Putamen (tissue), 1 donor: ENCODE measurements at regions not wholly inside any gene's neighbourhood (a gene's known extent, or its start where the extent isn't known, plus 50 kb on each side); places are given as distances from the start of the nearest gene placed in this dataset.
A peak's percentile ranks its signal among the peaks of the same experiment; 100 is the strongest.
"Not testable (repeated sequence)": the region's sequence is repeated elsewhere in the genome, so short reads cannot be mapped to it uniquely, and the experiment has no call there.

ENCODE experiments used
- DNase-seq: peaks from one replicate; pipeline ENCODE4 v3.0.0-alpha.2; 2016; ENCODE audit warnings: low spot score

DNA sequence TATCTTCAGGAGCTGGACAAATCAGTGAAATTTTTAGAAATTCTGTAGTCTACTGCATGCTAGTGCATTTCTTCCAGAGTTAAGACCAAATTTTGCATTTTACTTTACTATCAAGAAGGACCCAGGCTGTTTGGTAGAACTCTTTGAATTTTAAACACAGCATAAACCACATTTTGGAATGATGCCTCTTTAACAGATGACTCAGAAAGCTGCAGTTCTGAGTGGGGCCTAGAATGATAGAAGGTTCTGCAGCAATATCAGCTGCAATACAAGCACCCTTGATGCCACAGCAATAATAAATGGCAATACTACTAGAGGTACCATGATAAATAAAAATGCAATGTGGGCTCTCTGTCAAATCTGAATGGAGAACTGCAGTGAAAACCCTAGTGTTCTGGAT, 198.7 kb downstream of the TMA16 start:
- no peak for DNase-seq

- no peak for DNase-seq
Measured at GRCh38 chr4:163693776-163694175, 199.3 kb downstream of the TMA16 start.

GRCh38 chr4:163694385-163694784, 199.9 kb downstream of the TMA16 start:
- DNase-seq, result no peak

DNA sequence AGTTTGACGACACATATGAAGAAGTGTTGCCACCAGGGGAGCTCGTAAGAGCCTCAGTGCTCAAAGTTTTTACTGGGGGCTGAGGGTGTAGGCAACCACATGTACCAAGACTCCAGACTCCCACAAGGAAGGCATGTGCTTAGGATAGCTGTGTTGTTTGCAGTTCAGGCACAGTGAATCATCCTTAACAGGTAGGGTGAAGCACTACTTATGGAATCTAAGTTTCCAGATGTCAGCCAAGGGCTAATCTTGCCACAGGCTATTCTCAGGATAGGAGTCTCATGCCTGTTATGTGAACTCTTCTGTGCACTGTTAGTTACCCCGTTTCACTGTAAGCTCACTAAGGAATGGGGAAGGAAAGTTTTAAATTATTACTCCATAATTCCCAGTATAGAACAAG, 202.6 kb downstream of the TMA16 start:
- no peak for DNase-seq

- DNase-seq, result not testable (repeated sequence)
Measured at GRCh38 chr4:163700383-163700782, 205.9 kb downstream of the TMA16 start.

DNA sequence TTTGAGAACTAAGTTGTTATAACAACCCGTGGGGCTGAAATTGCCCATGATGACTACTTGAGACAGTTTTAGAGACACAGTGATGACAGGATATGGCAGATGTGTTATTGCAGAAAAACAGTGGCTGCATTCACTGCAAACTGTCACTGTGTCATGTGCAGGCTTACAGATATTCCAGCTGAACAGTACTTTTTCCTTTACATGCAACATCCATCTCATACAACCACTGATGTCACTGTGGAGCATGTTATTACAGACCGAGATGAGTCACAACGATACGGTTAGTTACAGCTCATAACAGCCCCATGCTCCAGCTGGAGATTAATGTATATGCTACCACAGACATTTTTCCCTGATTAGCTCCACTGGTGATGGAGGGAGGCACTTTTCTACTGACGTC, 207.4 kb downstream of the TMA16 start:
- DNase-seq, result peak; percentile 19

DNA sequence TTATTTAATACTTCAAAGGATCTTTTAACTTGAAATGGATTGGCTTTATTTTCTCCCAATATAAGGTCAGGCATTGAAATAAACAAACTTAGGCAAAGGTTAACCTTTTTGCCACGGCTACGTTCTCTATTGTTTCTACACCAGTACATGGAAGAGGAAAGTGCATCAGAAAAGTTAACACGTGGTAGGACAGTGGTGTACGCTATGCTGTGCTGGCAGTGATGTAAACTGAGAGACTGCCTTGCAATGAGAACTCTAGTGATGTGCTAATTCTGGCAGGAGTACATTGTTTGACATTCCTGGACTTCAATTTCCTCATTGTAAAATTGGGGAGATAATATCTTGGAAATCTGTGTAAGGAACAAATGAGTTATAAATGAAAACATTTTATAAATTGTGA, 208.2 kb downstream of the TMA16 start:
- no peak for DNase-seq

- DNase-seq, result no peak
Measured at GRCh38 chr4:163703251-163703650, 208.8 kb downstream of the TMA16 start.

DNA sequence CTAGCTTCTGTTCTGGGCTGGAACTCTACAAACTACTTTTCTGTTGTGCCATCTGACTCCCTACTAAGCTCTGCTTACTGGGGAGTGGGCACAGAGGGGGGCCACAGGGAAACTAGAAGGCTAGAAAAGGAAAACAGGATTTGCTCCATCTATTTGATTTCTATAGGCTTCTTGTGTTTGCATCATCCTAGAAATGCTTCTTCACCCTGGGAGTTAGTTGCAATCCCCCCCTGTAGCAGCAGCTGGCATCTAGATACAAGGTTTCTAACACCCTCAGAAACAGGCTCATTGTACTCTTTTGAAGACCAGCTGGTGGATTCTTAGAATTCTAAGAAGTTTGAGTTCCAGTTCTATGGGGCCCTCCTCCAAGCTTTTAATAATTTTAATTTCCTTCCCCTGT, 213.4 kb downstream of the TMA16 start:
- no peak for DNase-seq

DNA sequence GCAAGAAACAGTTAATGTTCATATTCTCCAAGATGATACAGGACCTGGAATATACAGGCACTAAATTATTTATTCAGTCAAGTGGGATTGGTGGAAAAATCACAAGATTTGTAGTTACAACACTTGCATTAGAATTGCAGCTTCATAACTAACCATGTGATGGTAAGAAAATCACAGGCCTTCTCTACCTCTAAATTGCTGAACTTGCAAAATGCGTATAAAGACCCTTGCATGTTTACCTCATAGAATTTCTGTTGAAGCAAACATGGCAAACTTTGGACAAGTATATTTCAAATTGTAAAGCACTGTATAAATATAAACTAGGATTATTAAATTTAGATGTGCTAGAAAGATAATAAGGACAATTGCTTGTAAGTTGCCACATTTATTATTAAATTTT, 215.1 kb downstream of the TMA16 start:
- no peak for DNase-seq

DNA sequence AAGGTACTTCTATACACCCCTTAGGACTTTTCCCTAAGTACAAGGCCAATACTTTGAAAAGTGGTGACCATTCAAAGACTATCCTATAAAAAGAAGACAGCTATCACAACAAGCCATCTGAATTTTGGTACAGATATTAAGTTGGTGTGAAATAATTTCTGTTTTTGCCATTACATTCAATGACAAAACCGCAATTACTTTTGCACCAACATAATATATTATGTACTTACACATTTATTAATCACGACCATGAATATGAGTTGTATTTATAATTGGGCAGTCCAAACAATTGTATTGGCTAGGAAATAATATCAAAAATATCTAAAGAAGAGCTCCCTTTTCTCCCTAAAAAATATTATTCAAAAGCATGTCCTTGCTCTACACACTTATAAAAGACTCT, 215.7 kb downstream of the TMA16 start:
- no peak for DNase-seq

- not testable (repeated sequence) for DNase-seq
Measured at GRCh38 chr4:163724495-163724894, 230.0 kb downstream of the TMA16 start.

GRCh38 chr4:163726641-163727040, 232.2 kb downstream of the TMA16 start:
- no peak for DNase-seq

DNA sequence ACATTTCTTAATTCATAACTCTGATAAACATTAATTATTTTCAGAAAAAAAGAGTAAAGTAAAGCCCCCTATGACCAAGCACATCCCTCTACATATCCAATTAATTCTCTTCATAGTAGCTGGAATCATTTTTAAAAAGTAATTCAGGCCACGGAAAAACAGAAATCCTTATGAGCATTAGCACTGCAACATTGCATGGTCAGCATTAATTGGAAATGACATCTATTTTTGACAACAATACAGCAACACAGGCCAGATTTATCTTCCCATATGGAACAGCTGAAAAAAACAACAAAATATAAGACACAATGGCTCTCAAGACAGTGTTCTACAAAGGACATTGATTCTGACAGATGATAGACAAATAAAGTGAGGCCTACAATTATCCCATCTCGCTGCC, 236.6 kb downstream of the TMA16 start:
- DNase-seq, result no peak

- no peak for DNase-seq
Measured at GRCh38 chr4:163732473-163732872, 238.0 kb downstream of the TMA16 start.

DNA sequence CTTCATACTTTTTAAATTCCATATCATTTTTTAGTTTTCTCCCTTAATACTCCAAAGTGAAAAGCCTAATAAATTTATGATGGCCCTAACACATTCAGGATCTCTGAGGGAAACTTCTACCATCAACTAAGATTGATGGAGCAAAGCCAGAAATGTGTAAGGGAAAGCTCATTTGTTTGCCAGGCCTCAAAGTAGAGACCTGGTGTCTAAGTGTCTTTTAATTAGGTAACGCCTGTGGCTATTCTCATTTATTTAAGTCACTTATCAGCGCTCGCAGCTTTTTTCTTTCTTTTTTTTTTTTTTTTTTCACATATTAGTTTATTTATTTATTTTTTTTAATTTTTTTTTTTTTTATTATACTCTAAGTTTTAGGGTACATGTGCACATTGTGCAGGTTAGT, 242.4 kb downstream of the TMA16 start:
- DNase-seq, result no peak

DNA sequence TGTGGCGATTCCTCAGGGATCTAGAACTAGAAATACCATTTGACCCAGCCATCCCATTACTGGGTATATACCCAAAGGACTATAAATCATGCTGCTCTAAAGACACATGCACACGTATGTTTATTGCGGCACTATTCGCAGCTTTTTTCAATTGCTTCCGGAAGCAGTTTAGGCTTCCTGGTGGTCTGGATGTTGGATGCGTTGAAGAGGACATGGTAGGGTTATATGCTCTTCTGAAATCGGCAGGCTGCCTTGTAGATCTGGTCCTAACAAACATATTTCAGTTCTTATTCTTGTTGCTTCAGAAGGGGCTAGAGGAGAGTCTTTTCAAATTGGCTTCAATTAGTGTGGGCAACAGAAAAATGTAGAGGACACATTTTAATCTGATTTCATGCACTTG, 243.4 kb downstream of the TMA16 start:
- DNase-seq, result not testable (repeated sequence)

DNA sequence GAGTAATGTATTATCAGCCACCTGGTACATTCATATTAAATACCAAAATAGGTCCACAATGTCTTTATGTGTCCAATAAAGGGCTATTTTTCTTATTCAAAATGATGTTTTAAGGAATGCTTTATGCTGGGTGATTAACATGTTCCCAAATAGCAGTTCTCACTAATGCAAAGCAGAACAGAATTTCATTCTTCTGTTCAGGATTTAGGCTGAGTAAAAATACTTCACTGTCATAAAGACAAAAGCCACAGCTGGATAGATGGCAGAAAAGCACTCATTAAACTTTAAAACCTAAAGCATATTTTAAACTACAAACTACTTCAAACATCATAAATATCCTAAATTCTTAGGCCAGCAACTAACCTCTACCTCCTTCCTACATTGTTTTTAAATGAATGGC, 244.0 kb downstream of the TMA16 start:
- no peak for DNase-seq

DNA sequence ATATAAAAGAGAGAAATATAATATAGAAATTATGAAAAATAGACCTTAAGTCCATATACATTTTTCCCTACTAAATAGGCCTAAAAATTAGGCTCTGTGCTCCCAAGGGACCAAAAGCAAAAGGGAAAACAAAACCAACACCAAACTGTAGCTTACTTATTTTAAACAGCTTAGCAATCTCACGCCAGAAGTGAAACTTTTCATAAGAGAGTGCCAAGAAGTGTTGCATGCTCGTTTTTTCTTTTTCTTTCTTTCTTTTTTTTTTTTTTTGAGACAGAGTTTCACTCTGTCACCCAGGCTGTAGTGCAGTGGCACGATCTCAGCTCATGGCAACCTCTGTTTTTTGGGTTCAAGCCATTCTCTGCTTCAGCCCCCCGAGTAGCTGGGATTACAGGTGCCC, 250.4 kb downstream of the TMA16 start:
- DNase-seq, result no peak

DNA sequence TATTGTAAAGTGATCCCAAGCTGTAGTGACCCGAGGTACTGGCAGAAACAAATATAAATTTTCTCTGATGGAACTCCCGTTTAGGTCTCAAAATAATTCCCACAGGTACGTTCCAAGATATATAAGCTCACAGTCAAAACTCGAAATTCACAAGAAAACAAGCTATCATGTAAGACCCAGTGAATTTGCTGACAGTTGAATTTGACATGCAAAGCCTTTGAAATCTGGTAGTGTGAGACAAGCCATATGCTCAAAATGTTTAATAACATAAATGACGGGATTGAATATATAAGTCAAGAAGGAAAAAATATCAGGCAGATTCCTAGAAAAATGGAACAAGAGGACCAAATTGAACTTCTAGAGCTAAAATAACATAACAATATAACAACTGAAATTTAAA, 252.8 kb downstream of the TMA16 start:
- DNase-seq, result no peak

- no peak for DNase-seq
Measured at GRCh38 chr4:163747886-163748285, 253.4 kb downstream of the TMA16 start.

- no peak for DNase-seq
Measured at GRCh38 chr4:163748449-163748848, 254.0 kb downstream of the TMA16 start.

GRCh38 chr4:163755013-163755412, 260.5 kb downstream of the TMA16 start:
- no peak for DNase-seq

DNA sequence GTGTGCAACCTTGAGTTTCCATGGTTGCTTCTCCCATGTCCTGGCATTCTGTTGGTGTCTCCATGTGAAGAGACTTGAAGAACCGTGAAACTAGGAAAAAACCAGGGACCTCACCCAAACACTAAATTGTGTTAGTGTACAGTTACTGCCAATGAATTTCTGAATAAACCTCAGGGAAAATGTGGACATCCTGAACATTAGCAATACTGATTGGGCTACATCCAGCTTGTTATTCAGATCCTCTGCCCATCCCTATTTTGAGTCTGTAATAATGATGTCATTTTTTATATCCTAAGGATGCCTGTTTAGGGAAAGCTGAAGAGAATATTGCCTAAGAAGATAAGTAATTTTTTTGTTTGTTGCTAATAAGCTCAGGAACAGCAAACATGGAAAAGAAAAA, 262.7 kb downstream of the TMA16 start:
- DNase-seq, result no peak

DNA sequence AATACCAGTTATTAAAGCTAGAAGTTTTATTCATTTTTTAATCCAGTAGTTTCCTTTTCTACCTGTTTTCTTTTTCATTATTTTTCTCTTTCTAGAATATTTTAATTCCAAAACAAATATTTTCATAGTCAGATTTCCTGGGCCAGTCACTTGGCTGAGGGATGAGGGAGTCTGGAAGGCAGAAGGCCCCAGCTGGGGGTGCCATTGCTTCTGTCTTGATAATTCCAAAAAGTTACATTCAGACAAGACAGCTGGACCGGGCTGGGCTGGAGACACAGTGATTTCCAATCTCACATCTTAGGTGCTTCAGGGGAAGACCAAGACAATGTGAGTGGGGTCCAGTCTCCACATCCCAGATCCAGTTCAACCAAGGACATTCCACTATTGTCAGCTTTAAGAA, 263.5 kb downstream of the TMA16 start:
- DNase-seq, result no peak
